ENCODE measurements at regions not wholly inside any gene's neighbourhood (a gene's known extent, or its start where the extent isn't known, plus 50 kb on each side); places are given as distances from the start of the nearest gene placed in this dataset.

- TF ChIP-seq POLR2AphosphoS5 (IDR thresholded peaks at IDR 0.05; ENCODE audit: borderline replicate concordance, low read depth, low read length) (no peak), EZH2 (IDR thresholded peaks at IDR 0.05) (no peak)
These were observed 201.2 kb downstream of the THBS2 start for GRCh38 chr6:169052462-169052861.
